Mesodermal cell (in vitro differentiated cells): ENCODE measurements at regions not wholly inside any gene's neighbourhood (a gene's known extent, or its start where the extent isn't known, plus 50 kb on each side); places are given as distances from the start of the nearest gene placed in this dataset.
"Not testable (repeated sequence)": the region's sequence is repeated elsewhere in the genome, so short reads cannot be mapped to it uniquely, and the experiment has no call there.

ENCODE experiments used
- H3K27ac ChIP-seq: 2 replicates; pipeline ENCODE4 v1.7.0; 2013; ENCODE audit warnings: mild to moderate bottlenecking, low read depth, low read length, moderate library complexity; ENCODE audit not compliant: severe bottlenecking
- H3K36me3 ChIP-seq: 2 replicates; pipeline ENCODE4 v1.7.1; 2013; ENCODE audit warnings: mild to moderate bottlenecking, low read length, moderate library complexity; ENCODE audit not compliant: control insufficient read depth, insufficient read depth
- H3K4me1 ChIP-seq: one replicate; pipeline ENCODE4 v1.7.1; 2013; ENCODE audit warnings: mild to moderate bottlenecking, low read length; ENCODE audit not compliant: insufficient read depth, control insufficient read depth, poor library complexity, severe bottlenecking
- H3K4me3 ChIP-seq: 2 replicates; pipeline ENCODE4 v1.7.0; 2013; ENCODE audit warnings: low read length, control low read depth, mild to moderate bottlenecking; ENCODE audit not compliant: insufficient read depth, poor library complexity, severe bottlenecking; ENCODE audit errors: extremely low read depth
- H3K9me3 ChIP-seq: 2 replicates; pipeline ENCODE4 v1.7.1; 2013; ENCODE audit warnings: mild to moderate bottlenecking, low read length, moderate library complexity; ENCODE audit not compliant: control insufficient read depth
- WGBS, 2 experiments: methylation state at CpG; one replicate each; pipeline ENCODE4 v1.1.5; 2013; ENCODE audit warnings: missing lambda C conversion rate in 2 of 2; ENCODE audit not compliant: insufficient coverage in 2 of 2; 5-methylcytosine and 5-hydroxymethylcytosine counted together

- Histone ChIP-seq H3K4me1 (no peaks in the 10 kb centered on the region), H3K4me3 (no peak overlapping the region), H3K36me3 (no peaks in the 10 kb centered on the region), H3K27ac (no peak overlapping the region), H3K9me3 (peaks cover 5% of the 10 kb centered on the region)
- WGBS, 2 experiments: 100% methylated on average over 2 of the region's 4 CpGs
These were observed 82.0 kb upstream of the PCAT7 start for GRCh38 chr9:94472806-94473360.

- Histone ChIP-seq H3K36me3 (no peaks in the 10 kb centered on the region), H3K27ac (no peak overlapping the region)
- 95 to 99% methylated on average over 16 to 24 of the region's 29 CpGs for WGBS, 2 experiments
These were observed 75.8 kb upstream of the PCAT7 start for GRCh38 chr9:94478755-94479730.

GRCh38 chr9:94479757-94480156 is 75.1 kb upstream of the PCAT7 start:
- no peaks in the 10 kb centered on the region for H3K9me3 ChIP-seq
- H3K36me3 ChIP-seq: no peaks in the 10 kb centered on the region
- H3K4me1 ChIP-seq: no peaks in the 10 kb centered on the region
- 68 to 90% methylated on average over 4 to 6 of the region's 9 CpGs for WGBS, 2 experiments
- no peak overlapping the region for H3K4me3 ChIP-seq
- H3K27ac ChIP-seq: no peak overlapping the region

More at GRCh38 chr9:94478755-94479730, 75.8 kb upstream of the PCAT7 start:
- Histone ChIP-seq H3K4me3 (no peak overlapping the region), H3K9me3 (no peaks in the 10 kb centered on the region), H3K4me1 (no peaks in the 10 kb centered on the region)

- no peak overlapping the region for H3K27ac ChIP-seq
- no peaks in the 10 kb centered on the region for H3K9me3 ChIP-seq
- H3K36me3 ChIP-seq: no peaks in the 10 kb centered on the region
- WGBS, 2 experiments: 74 to 79% methylated on average over 7 to 8 of the region's 11 CpGs
- H3K4me3 ChIP-seq: no peak overlapping the region
- no peaks in the 10 kb centered on the region for H3K4me1 ChIP-seq
These were observed 74.7 kb upstream of the PCAT7 start for GRCh38 chr9:94480205-94480604.

GRCh38 chr9:94482110-94482509 is 72.8 kb upstream of the PCAT7 start:
- no peaks in the 10 kb centered on the region for H3K36me3 ChIP-seq
- WGBS, 2 experiments: 77 to 92% methylated on average over 4 of the region's 4 CpGs
- no peak overlapping the region for H3K27ac ChIP-seq
- H3K4me1 ChIP-seq: no peaks in the 10 kb centered on the region
- no peaks in the 10 kb centered on the region for H3K9me3 ChIP-seq
- H3K4me3 ChIP-seq: no peak overlapping the region

- Histone ChIP-seq H3K4me1 (no peaks in the 10 kb centered on the region), H3K9me3 (no peaks in the 10 kb centered on the region), H3K4me3 (no peak overlapping the region), H3K27ac (no peak overlapping the region), H3K36me3 (no peaks in the 10 kb centered on the region)
- 44 to 71% methylated on average over 1 of the region's 1 CpG for WGBS, 2 experiments
These were observed 64.4 kb upstream of the PCAT7 start for GRCh38 chr9:94490465-94490864.

- not testable (repeated sequence) for H3K36me3 ChIP-seq, H3K4me1 ChIP-seq, H3K27ac ChIP-seq, H3K9me3 ChIP-seq, H3K4me3 ChIP-seq
- WGBS, 2 experiments: 86 to 96% methylated on average over 2 to 3 of the region's 6 CpGs
These were observed 62.8 kb upstream of the PCAT7 start for GRCh38 chr9:94492125-94492524.

GRCh38 chr9:94498801-94499453 is 56.0 kb upstream of the PCAT7 start:
- Histone ChIP-seq H3K4me3 (no peak overlapping the region), H3K36me3 (no peaks in the 10 kb centered on the region), H3K9me3 (no peaks in the 10 kb centered on the region), H3K4me1 (no peaks in the 10 kb centered on the region), H3K27ac (no peak overlapping the region)
- 89 to 91% methylated on average over 1 to 3 of the region's 5 CpGs for WGBS, 2 experiments

- no peaks in the 10 kb centered on the region for H3K9me3 ChIP-seq
- 80% methylated on average over 1 of the region's 3 CpGs; no CpG with 5 or more reads in 1 of the 2 experiments for WGBS, 2 experiments
These were observed 50.5 kb upstream of the PCAT7 start for GRCh38 chr9:94504358-94504757.

More at GRCh38 chr9:94504358-94504757, 50.5 kb upstream of the PCAT7 start:
- Histone ChIP-seq H3K4me1 (no peaks in the 10 kb centered on the region), H3K36me3 (no peaks in the 10 kb centered on the region), H3K27ac (no peak overlapping the region), H3K4me3 (no peak overlapping the region)
